ENCODE measurements at regions not wholly inside any gene's neighbourhood (a gene's known extent, or its start where the extent isn't known, plus 50 kb on each side); places are given as distances from the start of the nearest gene placed in this dataset.

DNA sequence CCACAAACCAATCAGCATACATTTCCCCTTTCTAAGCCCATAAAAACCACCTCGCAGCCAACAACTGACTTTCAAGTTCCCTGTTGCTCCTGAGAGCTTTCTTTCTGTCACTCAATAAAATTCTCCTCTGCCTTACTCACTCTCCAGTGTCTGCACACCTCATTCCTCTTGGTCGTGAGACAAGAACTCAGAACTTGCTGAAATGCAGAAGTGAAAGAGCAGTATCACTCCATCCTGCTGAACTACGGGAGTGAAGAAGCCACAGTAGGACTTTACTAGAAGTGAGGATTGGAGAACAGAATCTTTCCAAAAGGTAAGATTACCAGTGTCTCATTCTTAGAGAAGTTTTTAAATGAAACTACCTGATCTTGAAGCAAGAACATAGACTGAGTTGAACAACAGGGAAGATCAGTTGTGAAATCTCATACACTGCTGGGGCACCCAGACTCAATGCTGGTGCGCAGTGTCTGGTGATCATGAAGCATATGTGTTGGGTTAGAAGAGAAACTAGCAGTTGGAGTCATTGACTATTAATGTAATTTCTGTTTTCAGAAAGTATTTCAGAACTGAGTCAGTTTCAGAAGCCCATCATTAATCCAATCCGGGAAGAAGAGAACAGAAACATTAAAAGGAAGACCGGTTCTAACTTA is 726.9 kb upstream of the TMPRSS15 start:
- TF ChIP-seq, protein P1, sequence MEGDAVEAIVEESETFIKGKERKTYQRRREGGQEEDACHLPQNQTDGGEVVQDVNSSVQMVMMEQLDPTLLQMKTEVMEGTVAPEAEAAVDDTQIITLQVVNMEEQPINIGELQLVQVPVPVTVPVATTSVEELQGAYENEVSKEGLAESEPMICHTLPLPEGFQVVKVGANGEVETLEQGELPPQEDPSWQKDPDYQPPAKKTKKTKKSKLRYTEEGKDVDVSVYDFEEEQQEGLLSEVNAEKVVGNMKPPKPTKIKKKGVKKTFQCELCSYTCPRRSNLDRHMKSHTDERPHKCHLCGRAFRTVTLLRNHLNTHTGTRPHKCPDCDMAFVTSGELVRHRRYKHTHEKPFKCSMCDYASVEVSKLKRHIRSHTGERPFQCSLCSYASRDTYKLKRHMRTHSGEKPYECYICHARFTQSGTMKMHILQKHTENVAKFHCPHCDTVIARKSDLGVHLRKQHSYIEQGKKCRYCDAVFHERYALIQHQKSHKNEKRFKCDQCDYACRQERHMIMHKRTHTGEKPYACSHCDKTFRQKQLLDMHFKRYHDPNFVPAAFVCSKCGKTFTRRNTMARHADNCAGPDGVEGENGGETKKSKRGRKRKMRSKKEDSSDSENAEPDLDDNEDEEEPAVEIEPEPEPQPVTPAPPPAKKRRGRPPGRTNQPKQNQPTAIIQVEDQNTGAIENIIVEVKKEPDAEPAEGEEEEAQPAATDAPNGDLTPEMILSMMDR (IDR thresholded peaks at IDR 0.05 in 4 of 5, conservative IDR thresholded peaks at IDR 0.05 in 1 of 5) = no peak
- no peak for TF ChIP-seq POLR2A (IDR thresholded peaks at IDR 0.05)

Data from gastrocnemius medialis (tissue), 4 donors.